T-helper 17 cell (primary cell): ENCODE measurements at regions not wholly inside any gene's neighbourhood (a gene's known extent, or its start where the extent isn't known, plus 50 kb on each side); places are given as distances from the start of the nearest gene placed in this dataset.

Experiments
- ATAC-seq: fragments of 150-1000 bp; cut with Tn5 transposase; 2 replicates; pipeline ENCODE4 v1.10.0; 2021; ENCODE audit warnings: mild to moderate bottlenecking, moderate library complexity
- DNase-seq, 3 donors: peaks; one replicate each; pipeline versions ENCODE4 v3.0.0 to v3.0.0-alpha.2; 2020 to 2021
- H3K9me3 ChIP-seq: one replicate; pipeline ENCODE4 v1.7.0; 2013; ENCODE audit warnings: low read length, mild to moderate bottlenecking; ENCODE audit not compliant: control insufficient read depth, poor library complexity, severe bottlenecking
- H3K27ac Mint-ChIP-seq: one replicate; pipeline ENCODE4 v1.8.0; 2022; ENCODE audit warnings: mild to moderate bottlenecking, moderate library complexity, mixed read lengths
- H3K27me3 Mint-ChIP-seq: one replicate; pipeline ENCODE4 v1.8.0; 2022; ENCODE audit warnings: mixed read lengths
- H3K36me3 Mint-ChIP-seq: one replicate; pipeline ENCODE4 v1.8.0; 2022; ENCODE audit warnings: low read depth, mixed read lengths
- H3K4me1 Mint-ChIP-seq: one replicate; pipeline ENCODE4 v1.8.0; 2022; ENCODE audit warnings: mild to moderate bottlenecking, mixed read lengths
- H3K4me3 Mint-ChIP-seq: one replicate; pipeline ENCODE4 v1.8.0; 2022; ENCODE audit warnings: mild to moderate bottlenecking, moderate library complexity, mixed read lengths

GRCh38 chr9:16134351-16134750 lies 581.5 kb downstream of the CCDC171 start:
- Mint-ChIP-seq H3K27ac (no peak overlapping the region), H3K27me3 (peaks cover 6% of the 10 kb centered on the region), H3K36me3 (no peaks in the 10 kb centered on the region), H3K4me1 (no peaks in the 10 kb centered on the region), H3K4me3 (no peak overlapping the region)
- ATAC-seq = no peak
- no peaks in the 10 kb centered on the region for H3K9me3 ChIP-seq
- no peak for DNase-seq

DNA sequence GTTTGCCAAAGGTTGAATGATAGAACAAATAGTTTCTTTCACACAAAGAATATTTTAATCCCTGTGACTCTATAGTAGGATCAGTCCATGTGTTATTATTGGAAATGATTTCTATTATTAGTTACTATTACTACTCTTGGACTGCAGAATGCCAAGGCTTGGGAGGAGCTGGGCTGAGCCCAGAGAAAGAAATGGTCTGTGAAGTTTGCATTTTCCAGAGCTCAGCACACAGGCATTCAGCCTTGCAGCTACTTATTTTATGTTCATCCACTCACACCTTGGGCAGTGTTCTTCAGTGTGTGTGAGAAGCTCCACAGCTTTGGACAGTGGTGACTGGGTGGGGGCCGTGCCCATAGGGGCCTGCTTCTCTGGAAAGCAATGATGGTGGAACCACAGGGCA lies 583.1 kb downstream of the CCDC171 start:
- no peaks in the 10 kb centered on the region for H3K36me3 Mint-ChIP-seq
- ATAC-seq (no peak), DNase-seq (no peak)
- H3K4me1 Mint-ChIP-seq = no peaks in the 10 kb centered on the region
- H3K27me3 Mint-ChIP-seq = peaks cover 6% of the 10 kb centered on the region
- H3K4me3 Mint-ChIP-seq = no peak overlapping the region
- H3K27ac Mint-ChIP-seq = no peak overlapping the region
- no peaks in the 10 kb centered on the region for H3K9me3 ChIP-seq

DNA sequence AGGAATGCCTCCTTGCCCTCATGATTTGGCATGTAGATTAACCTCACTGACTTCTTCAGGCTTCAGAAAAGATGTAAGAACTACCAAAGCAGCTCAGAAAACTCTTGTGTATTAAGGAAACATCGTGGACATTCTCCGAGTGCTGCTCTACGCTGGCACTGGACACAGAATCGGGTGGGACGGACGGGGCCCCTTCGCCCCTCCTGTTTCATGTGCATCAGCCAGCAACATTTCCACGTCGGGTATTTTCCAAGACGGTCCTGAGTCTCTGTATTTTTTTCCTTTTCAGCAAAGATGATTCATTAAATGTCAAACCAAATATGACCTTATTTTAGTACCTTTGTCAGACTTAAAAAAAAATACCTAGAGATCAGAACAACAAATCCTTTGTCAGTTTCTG lies 583.6 kb downstream of the CCDC171 start:
- Mint-ChIP-seq H3K27me3 (peaks cover 6% of the 10 kb centered on the region), H3K4me3 (no peak overlapping the region), H3K4me1 (no peaks in the 10 kb centered on the region), H3K36me3 (no peaks in the 10 kb centered on the region), H3K27ac (no peak overlapping the region)
- no peak for ATAC-seq
- no peak for DNase-seq
- H3K9me3 ChIP-seq = no peaks in the 10 kb centered on the region

- Mint-ChIP-seq H3K27me3 (peaks cover 6% of the 10 kb centered on the region), H3K4me1 (no peaks in the 10 kb centered on the region), H3K4me3 (no peak overlapping the region), H3K27ac (no peak overlapping the region), H3K36me3 (no peaks in the 10 kb centered on the region)
- DNase-seq (no peak), ATAC-seq (no peak)
- H3K9me3 ChIP-seq = no peaks in the 10 kb centered on the region
Observed at GRCh38 chr9:16136961-16137360, 584.1 kb downstream of the CCDC171 start.

DNA sequence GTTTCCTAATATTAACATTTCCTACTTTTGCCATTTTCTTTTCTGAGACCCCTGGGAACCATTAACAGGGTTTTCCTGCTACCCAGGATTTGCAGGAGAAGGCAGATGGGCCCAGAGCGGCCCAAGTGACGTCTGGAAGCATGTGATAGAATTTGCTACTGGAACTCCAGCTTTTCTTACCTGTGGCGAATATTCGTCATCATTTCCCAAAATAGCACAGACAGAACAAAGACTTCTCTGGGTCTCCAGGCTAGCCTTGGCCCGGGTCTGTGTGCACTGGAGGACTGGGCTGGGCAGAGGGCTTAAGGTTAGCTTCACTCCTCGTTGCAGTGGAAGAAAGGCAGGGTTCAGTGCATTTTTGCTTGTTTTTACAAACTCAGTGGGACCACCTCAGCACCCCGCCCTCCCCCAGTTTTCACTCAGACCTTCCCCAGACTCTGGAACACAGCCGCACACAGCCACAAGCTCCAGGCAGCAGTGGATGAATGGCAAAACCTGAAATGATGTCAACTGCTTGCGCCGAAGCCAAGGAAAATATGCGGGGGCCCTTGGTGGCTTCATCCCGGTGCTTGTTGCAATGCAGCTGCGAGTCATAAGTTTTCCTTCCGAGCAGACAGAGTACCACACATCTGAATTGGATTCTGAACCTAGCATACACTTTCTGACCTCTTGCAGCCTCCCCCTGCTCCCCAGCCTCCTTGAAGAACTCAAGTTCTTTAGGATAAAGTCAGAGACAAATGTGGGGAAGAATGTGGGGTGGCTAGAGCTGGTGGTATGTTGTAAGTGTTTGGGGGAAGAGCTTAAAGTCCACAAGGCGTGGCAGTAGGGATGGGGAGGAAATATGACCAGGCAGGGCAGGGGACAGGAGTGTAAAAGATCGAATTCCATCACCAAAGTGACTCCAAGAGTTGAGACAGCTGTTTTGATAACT lies 586.0 kb downstream of the CCDC171 start:
- no peak overlapping the region for H3K27ac Mint-ChIP-seq
- H3K4me1 Mint-ChIP-seq = no peaks in the 10 kb centered on the region
- no peak for ATAC-seq
- H3K4me3 Mint-ChIP-seq = no peak overlapping the region
- DNase-seq = no peak
- no peaks in the 10 kb centered on the region for H3K9me3 ChIP-seq
- no peaks in the 10 kb centered on the region for H3K36me3 Mint-ChIP-seq
- peaks cover 6% of the 10 kb centered on the region for H3K27me3 Mint-ChIP-seq

- no peak for DNase-seq
- H3K9me3 ChIP-seq = no peaks in the 10 kb centered on the region
- ATAC-seq = no peak
- H3K36me3 Mint-ChIP-seq = no peaks in the 10 kb centered on the region
- H3K4me1 Mint-ChIP-seq = no peaks in the 10 kb centered on the region
- no peak overlapping the region for H3K4me3 Mint-ChIP-seq
- H3K27ac Mint-ChIP-seq = no peak overlapping the region
- peaks cover 6% of the 10 kb centered on the region for H3K27me3 Mint-ChIP-seq
Observed at GRCh38 chr9:16139774-16140173, 586.9 kb downstream of the CCDC171 start.

DNA sequence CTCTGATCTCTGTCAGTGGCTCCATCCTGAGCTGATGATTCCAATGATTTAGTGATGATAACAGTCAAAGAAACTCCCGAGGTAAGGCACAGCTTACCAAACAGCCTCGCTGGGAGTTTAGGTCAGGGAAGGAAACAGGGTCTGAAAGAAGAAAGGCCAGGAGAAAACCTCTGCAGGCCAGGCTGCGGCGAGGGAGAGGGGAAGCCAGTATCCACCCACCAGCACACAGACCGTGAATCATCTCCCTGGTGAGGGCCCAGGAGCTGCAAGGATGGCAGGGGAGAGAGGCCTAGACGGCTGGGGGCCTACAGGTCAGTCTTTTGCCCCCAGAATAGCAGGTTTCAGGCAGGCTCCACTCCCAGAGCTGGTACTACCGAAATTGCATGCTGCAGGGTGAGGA lies 590.5 kb downstream of the CCDC171 start:
- DNase-seq (no peak), ATAC-seq (no peak)
- peaks cover 4% of the 10 kb centered on the region for H3K27me3 Mint-ChIP-seq
- H3K4me1 Mint-ChIP-seq = no peaks in the 10 kb centered on the region
- H3K36me3 Mint-ChIP-seq = no peaks in the 10 kb centered on the region
- H3K9me3 ChIP-seq = no peaks in the 10 kb centered on the region
- no peak overlapping the region for H3K27ac Mint-ChIP-seq
- H3K4me3 Mint-ChIP-seq = no peak overlapping the region

DNA sequence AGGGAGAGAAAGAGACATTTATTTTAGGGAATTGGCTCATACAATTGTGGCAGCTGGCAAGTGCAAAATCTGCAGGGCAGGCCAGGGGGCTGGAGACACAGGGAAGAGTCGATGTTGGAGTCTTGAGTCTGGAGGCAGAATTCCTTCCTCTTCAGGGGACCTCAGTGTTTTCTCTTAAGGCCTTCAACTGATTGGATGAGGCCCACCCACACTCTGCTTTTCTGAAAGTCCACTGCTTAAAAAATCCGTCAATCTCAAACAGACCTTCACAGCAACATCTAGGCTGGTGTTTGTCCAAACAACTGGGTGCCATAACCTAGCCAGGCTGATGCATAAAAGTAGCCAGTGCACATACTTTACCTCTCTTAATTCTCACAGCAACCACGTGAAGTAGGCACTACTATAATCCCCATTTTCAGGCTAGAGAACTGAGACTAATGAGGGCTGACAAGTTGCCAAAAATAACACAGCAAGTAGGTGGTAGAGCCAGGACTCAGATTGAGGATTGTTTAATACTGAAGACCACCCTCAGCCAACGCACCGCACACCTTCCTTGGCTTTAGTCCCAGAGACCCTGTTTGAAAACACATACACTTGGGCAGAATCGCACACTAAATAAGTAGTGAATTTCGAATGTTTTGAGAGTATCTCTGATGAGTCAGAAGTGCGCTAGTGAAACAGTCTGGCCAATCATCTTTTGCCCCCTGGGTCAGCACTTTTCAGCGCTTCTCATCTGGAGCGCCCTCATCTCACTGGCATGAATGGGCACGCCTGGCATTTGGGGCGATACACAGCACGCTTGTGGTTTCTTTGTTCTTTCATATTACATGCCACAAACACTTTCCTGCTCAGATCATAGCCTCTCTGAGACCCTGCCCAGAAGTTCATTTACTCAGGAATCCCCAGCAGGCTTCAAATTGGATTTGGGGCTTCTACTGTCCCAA lies 591.4 kb downstream of the CCDC171 start:
- no peaks in the 10 kb centered on the region for H3K4me1 Mint-ChIP-seq
- no peak for DNase-seq
- no peak for ATAC-seq
- H3K9me3 ChIP-seq = no peaks in the 10 kb centered on the region
- peaks cover 4% of the 10 kb centered on the region for H3K27me3 Mint-ChIP-seq
- no peak overlapping the region for H3K4me3 Mint-ChIP-seq
- H3K36me3 Mint-ChIP-seq = no peaks in the 10 kb centered on the region
- H3K27ac Mint-ChIP-seq = no peak overlapping the region

DNA sequence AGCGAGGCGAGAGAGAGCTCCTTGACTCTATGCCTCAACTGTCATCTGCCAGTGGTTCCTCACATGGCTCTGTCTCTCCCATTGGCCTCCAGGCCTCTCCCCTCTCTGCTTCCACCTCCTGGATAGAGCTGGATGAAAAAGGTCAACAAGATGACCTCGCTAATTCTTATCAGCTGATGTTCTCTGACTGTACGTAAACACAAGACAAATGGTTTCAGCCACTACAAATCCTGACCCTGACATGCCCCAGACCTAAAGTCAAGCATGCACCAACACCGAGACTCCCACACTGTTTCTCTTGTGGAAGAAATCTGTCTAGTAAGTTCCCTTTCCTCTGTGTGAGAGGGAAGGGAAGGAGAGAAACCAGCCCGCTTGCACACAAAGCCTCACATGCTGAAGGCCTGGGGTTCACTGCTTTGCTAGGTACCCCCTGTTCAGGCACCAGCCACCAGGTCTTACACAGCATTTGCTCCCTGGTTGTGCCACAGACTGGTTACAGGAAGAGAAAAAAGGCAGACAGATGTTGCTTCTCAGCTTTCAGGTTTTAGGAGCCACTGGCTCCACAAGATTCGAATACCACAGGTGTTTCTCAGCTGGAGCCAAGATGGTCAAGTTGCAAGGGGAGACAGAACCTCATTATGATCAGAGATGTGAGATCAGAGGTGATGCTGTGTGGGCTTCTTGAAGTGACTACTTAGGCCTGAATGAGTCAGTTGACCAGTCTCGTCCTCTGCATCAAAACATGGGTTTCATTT lies 592.5 kb downstream of the CCDC171 start:
- no peak for ATAC-seq
- Mint-ChIP-seq H3K36me3 (no peaks in the 10 kb centered on the region), H3K27me3 (peaks cover 4% of the 10 kb centered on the region), H3K4me1 (no peaks in the 10 kb centered on the region), H3K27ac (no peak overlapping the region), H3K4me3 (no peak overlapping the region)
- no peak for DNase-seq
- H3K9me3 ChIP-seq = no peaks in the 10 kb centered on the region

DNA sequence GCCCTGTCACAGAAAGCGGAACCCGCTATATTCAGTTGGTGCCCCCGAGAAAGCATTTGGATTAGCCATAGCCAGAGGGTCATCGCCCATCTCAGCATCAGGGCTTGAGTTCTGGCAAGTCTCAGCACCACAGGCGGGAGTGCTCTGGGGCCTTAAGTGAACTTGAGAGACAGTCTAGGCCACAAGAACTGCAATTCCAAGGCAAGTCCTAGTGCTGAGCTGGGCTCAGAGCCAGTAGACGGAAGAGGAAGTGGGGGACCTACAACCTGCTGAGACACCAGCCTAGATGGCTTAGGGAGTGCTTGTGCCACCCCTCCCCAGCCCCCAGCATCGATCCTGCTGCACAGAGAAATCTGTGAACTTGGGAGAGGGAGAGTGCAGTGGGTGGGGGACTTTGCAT lies 594.9 kb downstream of the CCDC171 start:
- Mint-ChIP-seq H3K4me1 (no peaks in the 10 kb centered on the region), H3K27me3 (peaks cover 4% of the 10 kb centered on the region), H3K36me3 (no peaks in the 10 kb centered on the region), H3K4me3 (no peak overlapping the region), H3K27ac (no peak overlapping the region)
- ATAC-seq (no peak), DNase-seq (no peak)
- no peaks in the 10 kb centered on the region for H3K9me3 ChIP-seq

DNA sequence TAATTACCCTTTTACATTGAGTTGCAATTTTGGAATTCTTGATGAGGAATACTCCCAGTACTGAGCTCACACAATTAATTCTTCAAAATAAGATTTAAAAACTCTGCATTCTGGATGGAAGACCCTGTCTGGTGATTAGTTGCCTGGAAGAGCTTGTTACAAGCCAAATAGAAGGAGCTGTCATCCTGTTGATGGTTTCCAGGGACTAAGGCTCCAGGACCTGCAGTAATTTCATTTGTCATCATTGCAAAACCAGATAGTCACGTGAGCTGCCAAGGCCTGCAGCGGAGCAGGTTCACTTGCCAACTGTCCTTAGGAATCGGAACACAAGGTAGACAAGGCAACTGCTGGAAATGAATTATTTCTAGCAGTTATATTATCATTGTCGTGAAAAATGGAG lies 597.7 kb downstream of the CCDC171 start:
- no peak for ATAC-seq
- DNase-seq = no peak
- Mint-ChIP-seq H3K27ac (no peak overlapping the region), H3K4me3 (no peak overlapping the region), H3K4me1 (peaks cover 2% of the 10 kb centered on the region), H3K36me3 (no peaks in the 10 kb centered on the region), H3K27me3 (peaks cover 5% of the 10 kb centered on the region)
- no peaks in the 10 kb centered on the region for H3K9me3 ChIP-seq

DNA sequence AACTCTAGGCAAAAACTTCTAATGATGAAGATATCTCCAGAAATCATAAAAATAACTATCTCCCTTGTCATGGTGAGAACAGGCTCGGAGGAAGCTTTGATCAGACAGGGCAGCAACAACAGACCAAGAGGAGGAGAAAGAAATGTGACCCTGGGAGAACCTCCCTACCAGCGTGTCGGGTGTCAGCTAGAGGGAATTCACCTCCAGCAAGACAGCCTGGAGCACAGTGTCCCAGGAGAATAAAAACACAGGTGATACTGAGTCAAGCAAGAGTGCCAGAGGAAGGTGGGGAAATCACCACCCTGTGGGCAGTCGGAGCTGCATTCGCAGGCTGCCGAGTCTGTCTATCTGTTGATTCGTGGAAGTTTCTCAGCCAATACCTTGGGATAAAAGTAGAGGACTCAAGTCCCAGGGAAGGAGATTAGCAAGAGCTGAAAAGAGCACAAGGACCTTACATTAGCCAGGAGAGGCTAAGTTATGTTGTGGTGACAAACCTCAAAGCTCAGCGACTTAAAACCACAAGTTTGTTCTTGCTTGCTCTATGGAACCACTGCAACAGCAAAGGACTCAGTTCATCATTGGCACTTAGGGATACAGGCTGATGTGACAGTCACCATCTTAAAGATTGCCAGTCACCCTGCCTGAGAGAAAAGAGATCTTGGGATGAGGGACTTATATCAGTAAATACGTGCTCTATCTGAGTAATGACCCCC lies 598.3 kb downstream of the CCDC171 start:
- Mint-ChIP-seq H3K27ac (no peak overlapping the region), H3K27me3 (peaks cover 11% of the 10 kb centered on the region), H3K36me3 (no peaks in the 10 kb centered on the region), H3K4me3 (no peak overlapping the region), H3K4me1 (peaks cover 2% of the 10 kb centered on the region)
- ATAC-seq (no peak), DNase-seq (no peak)
- H3K9me3 ChIP-seq = no peaks in the 10 kb centered on the region
